ENCODE measurements at regions not wholly inside any gene's neighbourhood (a gene's known extent, or its start where the extent isn't known, plus 50 kb on each side); places are given as distances from the start of the nearest gene placed in this dataset.

DNA sequence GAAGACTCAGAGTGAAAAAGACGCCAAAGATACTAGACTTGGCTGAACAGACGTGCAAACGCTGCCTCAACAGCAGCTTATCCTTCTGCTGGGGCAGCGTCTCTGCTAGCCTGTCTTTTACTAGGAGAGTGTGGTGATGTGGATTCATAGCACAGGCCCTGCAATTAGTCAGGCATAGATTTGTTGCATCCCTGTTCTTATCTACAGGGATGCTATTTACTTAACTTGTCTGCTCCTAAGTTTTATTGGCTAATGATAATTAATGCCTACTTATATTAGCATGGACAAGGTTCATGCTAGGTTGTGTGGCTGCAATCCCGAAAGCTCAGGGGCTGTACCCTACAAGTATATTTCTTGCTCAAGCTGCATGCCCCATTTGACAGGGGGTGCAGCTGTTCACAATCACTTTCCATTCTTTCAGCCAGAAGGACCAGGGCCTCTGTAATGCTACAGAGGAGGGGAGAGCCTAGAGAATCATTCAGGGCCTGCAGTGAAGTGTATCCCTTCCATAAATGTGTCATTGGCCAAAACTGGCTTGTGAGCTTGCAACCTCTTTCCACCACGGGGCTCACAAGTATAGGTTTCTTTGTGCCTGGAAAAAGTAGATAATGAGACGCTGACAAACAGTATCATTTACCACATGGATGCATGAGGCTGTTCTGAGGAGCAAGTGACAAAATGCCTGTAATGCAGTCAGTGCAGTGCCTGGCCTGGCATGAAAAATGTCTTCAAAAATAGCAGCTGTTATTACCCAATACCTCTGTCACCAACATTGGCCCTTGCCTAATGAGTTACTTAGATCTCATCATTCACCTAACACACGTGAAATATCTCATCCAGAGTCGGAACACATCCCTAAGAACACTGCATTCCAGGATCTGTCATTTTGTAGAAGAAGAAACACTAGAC lies 685.8 kb upstream of the API5 start:
- no peak for DNase-seq

DNA sequence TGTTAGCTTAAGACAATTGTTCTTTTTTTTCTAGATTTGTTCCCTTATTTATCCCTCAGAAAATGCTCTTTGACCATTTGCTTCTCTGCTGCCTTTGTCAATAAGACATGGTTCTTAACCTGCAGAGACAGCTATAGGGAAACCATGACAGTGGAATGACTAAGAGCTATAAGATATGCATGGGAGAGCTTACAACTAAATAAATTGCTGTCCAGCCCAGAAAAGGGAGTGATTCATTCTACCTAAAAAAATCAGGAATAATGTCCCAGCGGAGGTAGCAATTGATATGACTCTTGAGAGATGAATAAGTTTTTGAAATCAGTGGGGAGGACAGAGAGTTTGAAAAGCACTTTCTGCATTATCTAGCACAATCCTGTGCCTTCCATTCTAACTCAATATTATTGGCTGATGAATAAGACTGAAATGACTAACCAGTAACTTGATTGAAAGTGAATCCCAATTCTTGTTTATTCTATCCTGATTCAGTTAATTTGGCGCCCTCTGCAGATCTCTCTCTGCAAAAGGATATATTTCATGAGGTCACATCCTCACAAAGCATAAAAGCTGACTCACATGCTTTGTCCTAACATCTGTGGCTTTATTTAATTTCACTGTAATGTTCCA lies 680.5 kb upstream of the API5 start:
- DNase-seq: no peak

DNA sequence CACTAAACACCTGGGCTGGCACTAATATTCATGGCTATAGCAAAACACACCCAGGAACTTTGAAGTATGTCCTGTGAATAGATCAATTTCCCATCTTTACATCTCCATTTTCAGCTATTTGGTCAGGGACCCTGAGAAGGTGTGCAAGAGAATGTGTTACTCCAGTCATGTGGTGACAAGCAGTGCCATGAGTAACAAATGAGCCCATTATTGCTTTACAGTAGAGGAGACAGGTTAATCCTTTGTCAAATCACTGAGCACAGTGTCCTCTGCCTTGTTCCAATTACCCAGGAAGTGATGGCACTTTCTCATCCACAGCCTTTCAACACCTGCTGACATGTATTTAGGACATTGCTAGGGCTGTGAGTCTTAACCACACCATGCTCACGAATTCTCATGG lies 664.8 kb upstream of the API5 start:
- no peak for DNase-seq

DNA sequence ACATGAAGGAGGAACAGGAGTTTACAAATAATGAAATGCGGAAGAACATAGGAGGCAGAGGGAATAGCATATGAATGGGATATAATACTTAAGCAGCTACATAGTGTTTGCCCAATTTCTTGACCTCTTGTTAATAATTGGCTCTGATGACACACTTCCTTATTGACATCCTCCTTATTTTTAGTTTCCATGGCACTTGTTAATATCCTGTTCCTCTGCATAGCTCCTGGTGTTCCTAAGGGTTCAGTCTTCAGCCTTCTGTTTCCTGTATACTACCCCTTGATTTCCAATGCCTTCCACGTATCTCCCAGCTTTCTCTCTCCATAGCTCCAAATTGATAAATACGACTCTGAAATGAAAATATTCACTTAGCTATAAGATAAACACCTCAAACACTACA lies 663.8 kb upstream of the API5 start:
- DNase-seq: no peak

DNA sequence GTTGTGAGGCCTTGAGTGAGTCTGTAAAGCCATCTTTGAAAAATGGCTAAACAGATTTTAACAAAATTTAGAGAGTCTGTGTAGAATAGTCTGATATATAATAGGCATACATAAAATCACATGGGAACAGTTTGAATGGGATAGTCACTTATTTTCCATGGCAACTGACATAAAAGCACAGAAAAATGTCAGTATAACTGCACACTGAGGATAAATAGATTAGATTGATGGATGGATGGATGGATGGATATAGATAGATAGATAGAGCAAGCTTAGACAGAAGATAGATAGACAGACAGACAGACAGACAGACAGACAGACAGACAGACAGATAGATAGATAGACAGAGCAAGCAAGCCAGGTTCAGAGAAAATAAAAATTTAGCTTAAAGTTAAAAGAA lies 660.2 kb upstream of the API5 start:
- DNase-seq: no peak

DNA sequence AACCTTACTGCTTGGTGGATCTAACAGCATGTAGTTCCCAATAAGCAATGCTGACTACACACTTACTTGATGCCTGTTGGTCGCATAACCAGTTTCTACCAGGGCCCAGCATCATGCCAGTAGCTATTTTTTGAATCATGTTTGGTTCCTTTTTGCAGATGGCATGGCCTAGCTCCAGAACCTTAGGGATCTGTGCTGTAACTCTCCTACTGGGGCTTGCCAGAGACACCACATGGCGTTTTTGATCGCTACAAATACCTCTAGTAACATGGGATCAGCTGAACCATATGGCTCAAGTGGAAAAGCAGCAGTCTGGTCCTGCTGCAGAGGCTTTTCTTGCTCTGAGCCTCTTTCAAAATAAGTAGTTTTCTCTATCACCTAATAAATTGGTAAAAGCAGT lies 654.6 kb upstream of the API5 start:
- no peak for DNase-seq

DNA sequence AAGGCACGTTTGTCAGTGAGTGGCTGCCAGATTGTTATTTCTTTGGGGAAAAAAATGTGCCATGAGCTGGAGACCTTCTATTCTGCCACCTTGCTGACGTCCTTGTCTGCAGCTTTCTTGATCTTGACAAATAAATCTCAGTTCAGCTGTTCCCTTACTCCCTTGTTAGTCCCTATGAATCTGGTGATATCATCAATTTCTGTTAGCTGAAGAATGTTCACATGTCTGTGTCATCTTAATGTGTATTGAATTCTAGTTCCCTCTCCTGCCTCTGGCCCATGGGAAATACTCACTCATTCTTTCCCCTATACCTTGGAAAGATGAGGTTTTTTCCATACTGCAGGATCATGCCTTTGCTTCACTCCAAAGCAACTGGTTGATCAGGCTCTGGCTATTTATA lies 649.9 kb upstream of the API5 start:
- DNase-seq: no peak

DNA sequence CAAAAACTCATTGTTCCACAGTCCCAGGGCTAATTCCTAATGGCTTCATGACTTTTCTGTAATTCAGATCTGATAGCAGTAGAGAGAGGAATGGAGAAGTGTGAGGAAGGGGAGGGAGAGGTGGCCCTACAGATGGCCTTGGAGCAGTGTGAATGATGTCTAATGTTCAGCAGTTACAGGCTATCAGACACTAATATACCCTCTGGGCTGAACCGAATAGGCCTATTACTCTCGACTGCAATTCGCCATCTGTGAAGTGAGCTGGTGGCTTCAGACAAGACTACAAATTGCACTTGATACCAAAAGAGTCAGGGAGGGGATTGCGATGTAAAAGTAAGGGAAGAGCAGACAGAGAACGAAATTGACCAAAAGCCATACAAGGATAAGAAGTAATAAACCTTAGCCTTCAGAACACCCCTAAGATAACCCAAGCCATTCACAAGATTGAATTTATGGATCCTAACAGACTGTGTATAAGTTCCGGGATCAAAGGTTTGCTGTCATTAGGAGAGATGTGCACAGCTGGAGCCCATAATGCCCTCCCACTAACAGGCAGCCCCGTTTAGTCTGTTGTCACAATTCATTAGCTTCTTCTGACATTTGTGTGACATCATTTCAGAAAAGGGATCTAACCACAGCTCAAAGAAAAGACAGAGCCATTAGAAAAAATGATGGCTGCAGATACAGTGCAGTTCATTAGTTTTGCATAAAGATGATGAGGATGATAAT lies 642.4 kb upstream of the API5 start:
- no peak for DNase-seq

DNA sequence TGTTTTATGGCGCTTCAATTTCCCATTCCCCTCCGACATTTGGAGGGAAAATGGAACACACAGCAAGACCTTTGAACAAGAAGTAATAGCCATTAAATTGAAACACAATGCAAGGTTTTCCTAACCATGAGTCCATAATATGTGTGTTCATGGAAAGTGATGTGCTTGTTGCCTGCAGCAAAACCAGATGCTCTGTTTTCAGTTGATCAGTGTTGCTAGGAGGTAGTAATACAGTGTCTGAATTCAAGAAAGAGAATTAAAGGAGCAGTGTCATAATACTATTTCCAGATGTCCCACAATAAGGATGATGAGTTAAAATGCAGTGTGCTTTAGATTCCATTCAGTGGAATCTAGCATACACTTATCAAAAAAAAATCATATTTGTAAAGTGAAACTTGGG lies 637.4 kb upstream of the API5 start:
- DNase-seq: no peak

DNA sequence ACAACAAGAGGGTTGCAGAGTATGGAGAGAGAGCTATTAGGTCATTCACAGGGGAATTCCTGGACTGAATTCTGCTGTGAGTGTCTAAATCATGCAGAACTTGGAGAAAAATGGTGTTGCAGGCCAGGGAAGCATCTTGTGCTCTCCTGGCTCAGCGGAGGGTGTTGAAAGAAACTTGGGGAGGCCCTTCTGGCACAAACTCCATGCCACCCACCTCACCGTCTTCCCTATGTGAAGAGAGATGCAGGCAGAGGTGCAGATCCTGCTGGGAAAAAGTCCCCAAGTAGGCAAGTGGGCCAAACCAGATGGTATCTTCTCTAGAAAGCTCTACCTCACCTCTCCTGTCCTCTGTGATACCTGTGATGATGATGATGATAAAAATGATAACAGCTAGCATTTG lies 604.3 kb upstream of the API5 start:
- no peak for DNase-seq

DNA sequence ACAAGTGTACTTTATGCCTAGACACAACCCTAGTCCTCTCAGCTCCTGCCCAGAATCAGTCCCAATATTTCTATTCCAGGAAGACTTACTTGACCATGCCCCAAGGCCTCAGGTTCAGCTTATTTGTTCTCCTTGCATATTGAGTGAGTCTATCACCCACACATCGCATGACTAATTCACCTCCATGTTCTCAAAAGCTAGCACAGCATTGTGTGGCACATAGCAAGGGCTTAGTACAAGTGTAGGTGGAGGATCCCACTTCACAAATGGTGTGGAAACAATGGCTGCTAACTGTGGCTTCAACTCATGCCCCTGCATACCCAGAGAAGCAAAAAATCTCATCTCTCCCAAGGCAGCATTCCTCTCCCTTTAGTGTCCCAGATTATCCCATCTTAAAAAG lies 602.6 kb upstream of the API5 start:
- no peak for DNase-seq

DNA sequence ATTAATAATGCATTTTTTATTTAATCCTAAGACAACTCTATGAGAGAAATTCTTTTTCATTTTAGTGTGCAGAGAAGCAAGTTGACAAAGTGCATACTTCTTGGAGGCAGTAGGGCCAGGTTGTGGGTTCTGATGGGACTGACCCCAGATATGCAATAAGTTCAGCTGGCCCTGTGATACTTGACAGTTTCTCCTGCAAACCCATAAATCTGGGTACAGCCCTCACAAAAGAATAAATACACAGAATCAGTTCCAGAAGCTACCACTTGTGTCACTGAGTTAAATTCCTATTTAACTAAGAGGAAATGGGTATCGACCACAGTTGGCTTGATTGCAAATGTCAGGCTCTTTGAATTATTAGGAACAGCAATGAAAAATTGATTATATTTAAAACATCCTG lies 598.5 kb upstream of the API5 start:
- no peak for DNase-seq

DNA sequence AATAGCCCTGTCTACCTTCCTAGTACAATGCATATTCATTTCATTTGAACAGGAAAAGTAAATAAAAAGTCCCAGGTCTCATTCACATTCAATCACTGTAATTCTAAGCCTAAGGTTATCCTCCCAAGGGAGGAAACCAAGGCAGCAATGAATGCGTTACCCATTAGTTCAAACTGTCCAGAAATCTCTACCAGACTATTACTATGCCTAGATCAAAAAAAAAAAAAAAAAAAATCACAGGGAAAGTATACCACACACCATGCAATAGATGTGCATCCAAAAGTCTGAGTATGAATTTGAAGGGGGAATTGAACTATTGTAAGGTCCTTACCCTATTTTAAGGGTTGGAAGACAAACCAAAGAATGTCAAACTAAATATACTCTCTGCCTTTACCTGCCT lies 598.0 kb upstream of the API5 start:
- no peak for DNase-seq

DNA sequence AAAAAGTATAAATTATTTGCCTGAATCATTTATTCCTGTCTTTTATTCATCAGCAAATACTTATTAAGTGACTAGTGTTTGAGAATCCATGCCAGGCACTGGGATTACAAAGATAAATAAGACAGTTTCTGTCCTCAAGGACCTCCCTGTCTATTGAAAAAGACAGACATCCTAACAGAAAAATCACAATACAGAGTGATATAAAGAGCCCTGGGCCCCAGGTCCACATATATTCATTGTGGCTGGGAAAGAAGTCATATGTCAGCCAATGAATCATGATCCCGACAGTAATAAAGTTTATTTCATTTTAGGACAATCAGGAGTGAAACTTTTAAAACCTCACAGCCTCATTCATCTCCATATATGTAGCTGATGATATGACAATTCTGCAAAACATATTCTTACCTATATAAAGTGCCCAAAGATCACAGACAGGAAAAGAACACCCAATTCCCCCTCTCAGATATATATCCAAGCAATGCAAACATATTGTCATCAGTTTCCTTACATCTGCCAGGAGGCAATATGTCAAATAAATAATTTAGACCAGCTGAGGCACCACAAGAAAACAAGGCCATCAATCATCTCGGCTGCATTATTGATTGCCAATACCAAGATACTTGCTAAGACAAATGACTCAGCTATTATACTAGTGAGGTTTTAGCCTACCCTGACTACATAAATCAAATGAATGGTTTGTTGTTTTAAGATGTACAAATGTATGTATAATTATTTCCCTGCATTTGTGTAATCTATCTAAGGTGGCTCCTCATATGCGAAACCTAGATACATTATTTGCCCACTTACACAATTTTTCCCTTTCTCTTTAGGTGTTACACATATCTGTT lies 590.9 kb upstream of the API5 start:
- DNase-seq: no peak

DNA sequence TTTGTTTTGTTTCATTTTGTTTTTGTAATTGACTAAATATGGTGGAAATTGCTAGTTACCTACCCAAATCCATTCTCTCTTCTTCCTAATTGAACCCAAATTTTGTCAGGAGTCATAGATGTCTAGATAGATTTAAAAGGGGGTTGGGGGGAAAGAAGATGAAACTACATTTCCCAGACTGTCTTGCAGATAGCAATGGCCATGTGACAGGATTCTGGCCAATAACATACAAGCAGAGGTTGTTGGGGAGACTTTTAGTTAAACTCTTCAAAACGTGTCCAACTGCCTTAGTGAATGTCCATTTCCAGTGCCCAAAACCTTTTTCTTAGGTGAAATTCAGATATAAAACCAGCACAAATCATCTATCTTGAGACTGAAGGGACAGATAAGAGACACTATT lies 583.9 kb upstream of the API5 start:
- no peak for DNase-seq

DNA sequence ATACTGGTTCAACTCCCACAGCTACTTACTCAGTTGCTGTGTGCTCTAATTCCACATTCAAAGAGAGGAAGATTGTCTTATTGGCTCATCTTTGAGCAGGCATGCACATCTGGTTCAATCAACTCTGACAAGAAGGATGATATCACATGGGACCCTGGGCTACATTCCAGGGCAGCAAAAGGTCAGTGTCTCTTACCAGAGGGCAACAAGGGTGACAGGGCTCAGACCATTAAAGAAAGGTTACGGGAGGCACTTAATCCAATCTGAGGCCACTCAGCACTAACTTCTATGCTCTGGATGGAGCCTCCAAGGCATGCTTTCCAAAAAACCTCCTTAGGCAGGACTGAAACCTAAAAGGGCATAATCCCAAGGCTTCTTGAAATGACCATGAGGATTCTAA lies 549.4 kb upstream of the API5 start:
- DNase-seq: no peak

DNA sequence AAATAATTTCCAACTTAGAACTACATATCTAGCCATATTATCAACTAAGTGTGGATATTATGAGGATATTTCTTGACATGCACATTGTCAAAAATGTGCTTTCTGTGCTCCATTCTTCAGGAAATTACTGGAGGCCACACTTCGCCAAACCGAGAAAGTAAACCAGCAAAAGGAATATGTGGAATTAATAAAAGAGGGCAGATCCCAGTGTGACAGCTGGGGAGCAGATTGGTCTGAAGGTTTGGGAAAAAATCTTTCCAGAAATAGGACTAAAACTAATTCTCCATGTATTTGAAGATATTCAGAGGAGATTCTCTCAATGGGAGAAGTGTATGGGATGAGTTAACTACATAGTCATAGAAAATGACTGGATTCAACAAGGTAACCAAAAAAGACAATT lies 546.9 kb upstream of the API5 start:
- no peak for DNase-seq

DNA sequence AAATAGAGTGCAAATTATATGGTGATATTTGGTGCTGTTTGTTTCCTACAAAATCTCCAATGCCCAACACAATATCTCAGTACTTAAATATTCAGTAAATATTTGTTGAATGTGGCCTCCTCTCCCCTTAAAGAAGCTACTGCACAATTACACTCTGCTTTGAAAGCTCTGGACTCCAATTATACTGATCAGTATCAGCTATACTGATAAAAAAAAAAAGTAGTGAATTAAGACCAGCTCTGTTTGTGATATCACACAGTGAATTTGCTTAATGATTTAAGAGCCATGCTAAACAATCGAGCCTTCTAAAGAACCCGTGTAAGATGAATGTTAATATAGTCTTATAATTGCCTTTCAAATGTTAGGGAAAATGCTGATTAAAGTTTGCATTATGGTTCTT lies 543.2 kb upstream of the API5 start:
- no peak for DNase-seq

DNA sequence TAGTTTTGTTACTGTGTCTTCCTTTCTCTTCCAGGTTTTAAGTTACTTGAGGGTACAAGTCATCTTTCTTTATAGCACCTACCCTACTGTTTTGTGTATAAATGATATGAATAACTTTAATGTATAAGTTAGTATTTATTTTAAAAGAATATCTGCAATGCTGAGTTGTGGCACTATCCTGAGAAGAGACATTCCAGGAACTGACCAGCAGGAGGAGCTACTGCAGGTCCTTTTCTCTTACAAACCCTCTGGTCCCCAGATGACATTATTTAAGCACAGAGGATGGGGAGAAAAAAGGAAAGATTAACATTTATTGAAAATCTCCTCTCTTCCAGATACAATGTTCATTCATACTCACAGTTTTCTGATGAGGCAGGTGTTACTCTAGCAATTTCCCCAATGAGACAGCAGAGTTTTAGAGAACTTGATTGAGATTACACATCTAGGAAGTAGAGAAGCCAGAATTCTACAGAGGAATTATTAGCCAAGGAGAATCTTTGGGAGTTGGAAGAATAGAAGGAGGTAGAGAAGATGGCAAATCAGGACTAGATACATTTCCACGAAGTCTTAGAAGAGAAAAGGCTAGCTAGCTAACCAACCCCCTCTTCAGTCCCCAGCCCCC lies 541.2 kb upstream of the API5 start:
- no peak for DNase-seq

DNA sequence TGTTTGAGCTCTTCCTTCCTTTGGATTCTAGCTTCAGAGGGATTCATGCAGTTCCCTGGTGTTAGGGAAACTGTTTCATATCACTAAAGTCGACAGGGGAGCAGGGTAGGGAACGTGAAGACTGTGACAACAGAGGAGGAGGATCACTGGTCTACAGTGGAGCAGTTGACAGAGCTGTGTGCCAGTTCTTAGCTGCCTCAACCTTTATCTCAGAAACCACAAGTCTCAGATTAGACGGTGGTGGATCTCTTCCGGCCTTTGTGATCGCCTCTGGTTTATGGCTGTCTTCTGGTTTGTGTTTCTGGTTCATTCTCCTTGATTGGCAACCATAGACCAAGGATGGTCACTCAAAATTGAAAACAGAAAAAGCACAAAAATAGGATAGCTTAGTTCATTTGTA lies 538.9 kb upstream of the API5 start:
- DNase-seq: no peak

DNA sequence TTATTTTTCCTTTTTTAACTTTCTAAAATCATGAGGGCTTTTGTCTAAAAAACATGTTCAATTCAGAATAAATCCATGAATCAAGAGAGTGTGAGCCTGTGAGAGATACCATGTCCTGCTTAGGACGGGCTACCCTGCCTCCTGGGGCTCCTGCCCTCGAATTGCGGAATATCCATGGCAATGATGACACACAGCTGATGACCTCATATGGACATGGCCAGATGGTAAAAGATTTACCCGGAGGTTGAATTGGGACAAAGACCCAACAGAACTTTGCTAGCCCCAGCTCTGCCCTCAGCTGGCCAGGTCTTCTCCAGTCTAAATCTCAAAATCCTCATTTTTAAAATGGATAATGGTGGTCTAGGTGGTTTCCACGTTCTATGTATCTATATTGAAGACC lies 538.1 kb upstream of the API5 start:
- DNase-seq: no peak

DNA sequence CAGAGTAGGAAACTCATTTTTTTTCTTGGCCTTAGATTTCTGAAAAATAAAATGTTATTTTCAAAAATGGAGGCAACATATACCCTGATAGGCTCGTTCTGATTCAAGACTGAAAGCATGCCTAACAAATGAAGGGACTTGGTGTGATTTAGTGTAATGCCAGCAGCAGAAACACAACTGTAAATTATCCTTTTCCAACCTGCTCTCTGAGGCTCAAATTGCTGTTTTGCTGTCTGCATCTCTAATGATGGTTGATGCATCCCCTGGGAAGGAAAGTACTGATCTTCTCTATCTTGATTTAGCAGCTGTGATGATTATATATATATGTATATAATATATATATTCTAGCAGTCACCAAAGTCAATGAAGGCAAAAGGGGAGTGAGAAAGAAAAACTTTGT lies 537.2 kb upstream of the API5 start:
- no peak for DNase-seq

DNA sequence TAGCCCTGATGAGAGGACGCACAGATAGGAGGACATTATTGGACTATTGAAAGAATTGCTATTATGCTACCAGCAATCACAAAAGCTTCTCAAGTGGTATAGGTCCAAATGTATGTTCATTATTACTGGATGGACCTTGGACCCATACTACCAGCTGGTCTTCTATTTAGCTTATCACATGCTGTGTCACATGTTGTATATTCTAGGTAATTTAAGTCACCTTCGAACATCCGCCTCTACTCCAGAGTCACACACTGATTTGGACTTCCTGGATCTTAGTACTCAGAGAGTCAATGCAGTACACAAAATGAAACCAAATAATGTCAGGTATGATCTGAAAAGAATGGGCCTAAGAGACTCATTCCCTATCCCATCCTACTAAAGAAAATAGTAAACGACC lies 534.0 kb upstream of the API5 start:
- DNase-seq: no peak
